Neural cell (in vitro differentiated cells): ENCODE measurements at regions not wholly inside any gene's neighbourhood (a gene's known extent, or its start where the extent isn't known, plus 50 kb on each side); places are given as distances from the start of the nearest gene placed in this dataset.

Source experiments
- H2AFZ ChIP-seq: fragments of 200-600, 300-800 bp; sonication (generic), shearing (Covaris generic); 2 replicates; pipeline ENCODE4 v1.6.0; 2014; ENCODE audit warnings: low read depth, mild to moderate bottlenecking, antibody characterized with exemption, low read length, moderate library complexity
- H3F3A ChIP-seq: fragments of 200-600 bp; shearing (Covaris generic); 2 replicates; pipeline ENCODE4 v1.6.1; 2016; ENCODE audit warnings: mild to moderate bottlenecking, moderate library complexity, mixed read lengths, antibody characterized with exemption, low read length; ENCODE audit not compliant: insufficient read depth, poor library complexity, severe bottlenecking
- H3K27ac ChIP-seq: fragments of 200-600, 300-800 bp; sonication (generic), shearing (Covaris generic); 2 replicates; pipeline ENCODE4 v1.5.1; 2014; ENCODE audit warnings: mild to moderate bottlenecking, low read length, moderate library complexity
- H3K27me3 ChIP-seq: fragments of 300-800, 200-600 bp; sonication (generic), shearing (Covaris generic); 2 replicates; pipeline ENCODE4 v1.6.0; 2014; ENCODE audit warnings: mild to moderate bottlenecking, low read depth, low read length, moderate library complexity; ENCODE audit not compliant: insufficient read depth
- H3K36me3 ChIP-seq: fragments of 300-800, 200-600 bp; sonication (generic), shearing (Covaris generic); 2 replicates; pipeline ENCODE4 v1.5.1; 2014; ENCODE audit warnings: mild to moderate bottlenecking, antibody characterized with exemption, low read length, moderate library complexity; ENCODE audit not compliant: insufficient read depth
- H3K4me2 ChIP-seq: fragments of 300-800, 200-600 bp; sonication (generic), shearing (Covaris generic); 2 replicates; pipeline ENCODE4 v1.6.0; 2014; ENCODE audit warnings: mild to moderate bottlenecking, low read length
- H3K4me3 ChIP-seq: fragments of 300-800, 200-600 bp; sonication (generic), shearing (Covaris generic); 2 replicates; pipeline ENCODE4 v1.5.1; 2014; ENCODE audit warnings: mild to moderate bottlenecking, low read length, moderate library complexity
- H3K79me2 ChIP-seq: fragments of 200-600 bp; shearing (Covaris generic); replicated peaks from 2 replicates; pipeline ENCODE4 v1.6.0; 2014; ENCODE audit warnings: mild to moderate bottlenecking, low read length, moderate library complexity; ENCODE audit not compliant: insufficient read depth
- H3K9ac ChIP-seq: fragments of 300-800, 200-600 bp; sonication (generic), shearing (Covaris generic); 2 replicates; pipeline ENCODE4 v1.6.1; 2016; ENCODE audit warnings: mild to moderate bottlenecking, low read length, mixed read lengths
- H3K9me2 ChIP-seq: fragments of 200-600 bp; shearing (Covaris generic); 2 replicates; pipeline ENCODE4 v1.6.1; 2016; ENCODE audit warnings: mild to moderate bottlenecking, low read length, mixed read lengths; ENCODE audit not compliant: insufficient read depth
- H3K9me3 ChIP-seq: fragments of 200-600, 300-800 bp; sonication (generic), shearing (Covaris generic); 2 replicates; pipeline ENCODE4 v1.6.1; 2016; ENCODE audit warnings: mild to moderate bottlenecking, mixed run types, low read length, moderate library complexity, mixed read lengths
- H4K20me1 ChIP-seq: fragments of 200-600 bp; shearing (Covaris generic); 2 replicates; pipeline ENCODE4 v1.6.1; 2016; ENCODE audit warnings: mild to moderate bottlenecking, mixed run types; ENCODE audit not compliant: insufficient read depth
- CTCF ChIP-seq: fragments of 450-650 bp; IDR thresholded peaks from 2 replicates; pipeline ENCODE4 v1.5.1; 2014; ENCODE audit warnings: antibody characterized with exemption, mild to moderate bottlenecking, moderate library complexity; ENCODE audit not compliant: poor library complexity, severe bottlenecking
- EP300 ChIP-seq: fragments of 450-650 bp; conservative IDR thresholded peaks from 2 replicates; pipeline ENCODE4 v1.6.1; 2014; ENCODE audit warnings: antibody characterized with exemption, mild to moderate bottlenecking, moderate library complexity; ENCODE audit not compliant: poor library complexity, severe bottlenecking
- EZH2 ChIP-seq: fragments of 200-600, 300-800 bp; shearing (Covaris generic), sonication (generic); IDR thresholded peaks from 2 replicates; pipeline ENCODE4 v1.6.1; 2014; ENCODE audit warnings: antibody characterized with exemption, low read length, borderline replicate concordance, mild to moderate bottlenecking; ENCODE audit not compliant: insufficient read depth, poor library complexity, severe bottlenecking
- MXI1 ChIP-seq: fragments of 450-650 bp; conservative IDR thresholded peaks from 2 replicates; pipeline ENCODE4 v1.6.1; 2014; ENCODE audit warnings: antibody characterized with exemption, mild to moderate bottlenecking; ENCODE audit not compliant: poor library complexity, severe bottlenecking
- POLR2AphosphoS5 ChIP-seq: IDR thresholded peaks from 2 replicates; pipeline ENCODE4 v1.6.1; 2012
- RAD21 ChIP-seq: fragments of 450-650 bp; conservative IDR thresholded peaks from 2 replicates; pipeline ENCODE4 v1.6.1; 2014; ENCODE audit warnings: antibody characterized with exemption, mild to moderate bottlenecking, moderate library complexity
- SMC3 ChIP-seq: fragments of 450-650 bp; conservative IDR thresholded peaks from 2 replicates; pipeline ENCODE4 v1.6.1; 2014; ENCODE audit warnings: antibody characterized with exemption, mild to moderate bottlenecking, moderate library complexity; ENCODE audit not compliant: poor library complexity
- TAF1 ChIP-seq: IDR thresholded peaks from 2 replicates; pipeline ENCODE4 v1.6.1; 2012; ENCODE audit warnings: low read depth
- TF ChIP-seq, protein P1 (sequence below): IDR thresholded peaks from 2 replicates; pipeline ENCODE4 v1.6.1; 2012; ENCODE audit warnings: borderline replicate concordance

DNA sequence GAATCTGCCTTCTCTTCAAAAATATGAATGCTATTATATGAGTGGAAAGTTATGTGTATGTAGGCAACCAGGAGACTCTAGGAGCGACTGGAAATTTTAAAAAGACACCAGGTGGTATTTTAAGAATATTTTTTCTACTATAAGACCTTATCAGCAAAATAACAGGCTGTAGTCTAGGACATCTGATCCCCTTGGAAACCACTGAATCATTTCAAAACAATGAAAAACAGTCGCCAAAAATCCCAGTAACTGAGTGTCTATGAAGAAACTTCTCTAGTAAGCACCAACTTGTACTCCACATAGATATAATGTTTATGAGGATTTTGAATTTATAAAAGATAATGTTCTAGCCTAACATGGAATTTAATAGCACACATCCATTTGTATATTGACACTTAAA is 358.5 kb downstream of the GPATCH2 start:
- H3K79me2 ChIP-seq, result no peaks in the 10 kb centered on the region
- H3K27ac ChIP-seq, result no peak overlapping the region
- H3K9ac ChIP-seq, result no peak overlapping the region
- H3K4me2 ChIP-seq, result no peak overlapping the region
- H3K27me3 ChIP-seq, result no peaks in the 10 kb centered on the region
- H4K20me1 ChIP-seq, result no peaks in the 10 kb centered on the region
- H3F3A ChIP-seq, result no peaks in the 10 kb centered on the region
- TF ChIP-seq RAD21, result no peak
- TF ChIP-seq, protein P1, sequence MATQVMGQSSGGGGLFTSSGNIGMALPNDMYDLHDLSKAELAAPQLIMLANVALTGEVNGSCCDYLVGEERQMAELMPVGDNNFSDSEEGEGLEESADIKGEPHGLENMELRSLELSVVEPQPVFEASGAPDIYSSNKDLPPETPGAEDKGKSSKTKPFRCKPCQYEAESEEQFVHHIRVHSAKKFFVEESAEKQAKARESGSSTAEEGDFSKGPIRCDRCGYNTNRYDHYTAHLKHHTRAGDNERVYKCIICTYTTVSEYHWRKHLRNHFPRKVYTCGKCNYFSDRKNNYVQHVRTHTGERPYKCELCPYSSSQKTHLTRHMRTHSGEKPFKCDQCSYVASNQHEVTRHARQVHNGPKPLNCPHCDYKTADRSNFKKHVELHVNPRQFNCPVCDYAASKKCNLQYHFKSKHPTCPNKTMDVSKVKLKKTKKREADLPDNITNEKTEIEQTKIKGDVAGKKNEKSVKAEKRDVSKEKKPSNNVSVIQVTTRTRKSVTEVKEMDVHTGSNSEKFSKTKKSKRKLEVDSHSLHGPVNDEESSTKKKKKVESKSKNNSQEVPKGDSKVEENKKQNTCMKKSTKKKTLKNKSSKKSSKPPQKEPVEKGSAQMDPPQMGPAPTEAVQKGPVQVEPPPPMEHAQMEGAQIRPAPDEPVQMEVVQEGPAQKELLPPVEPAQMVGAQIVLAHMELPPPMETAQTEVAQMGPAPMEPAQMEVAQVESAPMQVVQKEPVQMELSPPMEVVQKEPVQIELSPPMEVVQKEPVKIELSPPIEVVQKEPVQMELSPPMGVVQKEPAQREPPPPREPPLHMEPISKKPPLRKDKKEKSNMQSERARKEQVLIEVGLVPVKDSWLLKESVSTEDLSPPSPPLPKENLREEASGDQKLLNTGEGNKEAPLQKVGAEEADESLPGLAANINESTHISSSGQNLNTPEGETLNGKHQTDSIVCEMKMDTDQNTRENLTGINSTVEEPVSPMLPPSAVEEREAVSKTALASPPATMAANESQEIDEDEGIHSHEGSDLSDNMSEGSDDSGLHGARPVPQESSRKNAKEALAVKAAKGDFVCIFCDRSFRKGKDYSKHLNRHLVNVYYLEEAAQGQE, result no peak
- no peak for TF ChIP-seq TAF1
- no peak for TF ChIP-seq CTCF
- no peak for TF ChIP-seq EZH2
- TF ChIP-seq EP300, result no peak
- TF ChIP-seq POLR2AphosphoS5, result no peak
- TF ChIP-seq SMC3, result no peak
- TF ChIP-seq MXI1, result no peak
- no peaks in the 10 kb centered on the region for H3K9me3 ChIP-seq
- H2AFZ ChIP-seq, result no peak overlapping the region
- no peaks in the 10 kb centered on the region for H3K9me2 ChIP-seq
- no peaks in the 10 kb centered on the region for H3K36me3 ChIP-seq
- no peak overlapping the region for H3K4me3 ChIP-seq

DNA sequence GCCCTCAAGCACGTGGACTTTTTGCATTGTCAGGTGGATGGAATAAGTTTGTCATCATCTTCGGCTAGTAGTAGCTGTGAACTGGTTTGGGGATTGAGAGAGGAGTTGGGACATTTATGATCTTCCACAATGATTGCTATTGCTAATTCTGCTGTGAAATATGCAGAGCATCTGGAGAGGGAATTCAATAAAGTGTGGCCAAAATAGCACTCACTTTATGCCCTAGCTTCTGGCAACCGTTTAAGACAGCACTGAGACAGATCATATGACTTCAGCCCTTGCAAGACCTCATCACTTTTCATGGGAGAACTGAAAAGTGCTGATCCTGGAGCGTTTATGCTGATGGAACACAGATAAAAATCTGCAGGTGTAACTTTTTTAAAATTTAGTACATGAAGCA is 360.8 kb downstream of the GPATCH2 start:
- H3F3A ChIP-seq, result no peaks in the 10 kb centered on the region
- no peaks in the 10 kb centered on the region for H3K9me2 ChIP-seq
- no peaks in the 10 kb centered on the region for H4K20me1 ChIP-seq
- no peak overlapping the region for H3K4me3 ChIP-seq
- H3K79me2 ChIP-seq, result no peaks in the 10 kb centered on the region
- H2AFZ ChIP-seq, result no peak overlapping the region
- H3K36me3 ChIP-seq, result no peaks in the 10 kb centered on the region
- H3K27ac ChIP-seq, result no peak overlapping the region
- H3K9me3 ChIP-seq, result no peaks in the 10 kb centered on the region
- H3K27me3 ChIP-seq, result no peaks in the 10 kb centered on the region
- TF ChIP-seq POLR2AphosphoS5, result no peak
- TF ChIP-seq EZH2, result no peak
- TF ChIP-seq SMC3, result no peak
- no peak for TF ChIP-seq CTCF
- no peak for TF ChIP-seq TAF1
- no peak for TF ChIP-seq RAD21
- TF ChIP-seq EP300, result no peak
- TF ChIP-seq, protein P1, result no peak
- no peak for TF ChIP-seq MXI1
- H3K9ac ChIP-seq, result no peak overlapping the region
- no peak overlapping the region for H3K4me2 ChIP-seq
